K562 (cell line): ENCODE measurements at regions not wholly inside any gene's neighbourhood (a gene's known extent, or its start where the extent isn't known, plus 50 kb on each side); places are given as distances from the start of the nearest gene placed in this dataset.

Experiments used
- ATAC-seq: fragments of 200-7000 bp; cut with Tn5 transposase; 3 replicates; pipeline ENCODE4 v1.9.1; 2020; ENCODE audit warnings: moderate library complexity
- BruUV-seq: library from RNA; stranded (reverse); fragments of 400-500 nt; replicated peaks from 2 replicates; lab custom pipeline; 2021; lab: Mats Ljungman, UMichigan
- CTCF ChIA-PET: fragments of 300-600 bp; formaldehyde crosslinking; extraction: SDS; loops from one replicate; lab custom pipeline; 2021; ENCODE audit warnings: low intra/inter-chr PET ratio; lab: Yijun Ruan, JAX
- POLR2A ChIA-PET: fragments of 300-600, 350-650 bp; sonication (Branson Sonifier 250); formaldehyde crosslinking; extraction: SDS; loops from one replicate; lab custom pipeline; 2021; ENCODE audit warnings: antibody characterized with exemption, inconsistent platforms; lab: Yijun Ruan, JAX
- DNase-seq, 4 experiments: peaks; one replicate each; pipeline versions ENCODE4 v3.0.0 to v3.0.0-alpha.2; 2011 to 2018; ENCODE audit warnings: low spot score in 3 of 4, mixed read lengths in 3 of 4; ENCODE audit errors: extremely low read depth in 1 of 4
- FAIRE-seq: peaks from 2 replicates; lab custom pipeline; 2011; peaks lifted over from hg19 to GRCh38; lab: Jason Lieb, UNC
- H2AFZ ChIP-seq: 2 replicates; pipeline ENCODE4 v1.6.0; 2011; ENCODE audit warnings: low read depth, low read length, control low read depth, inconsistent platforms
- H3K27ac ChIP-seq: fragments of 200-600 bp; 3 replicates; pipeline ENCODE4 v1.8.0; 2011; ENCODE audit warnings: low read depth, mild to moderate bottlenecking, control low read depth, inconsistent platforms, low read length, moderate library complexity, mixed read lengths; ENCODE audit errors: extremely low read depth
- H3K27me3 ChIP-seq, 2 experiments: fragments of 300-600 bp in 1 of 2; 2 replicates in 1 of 2; 3 replicates in 1 of 2; pipeline versions ENCODE4 v1.6.0 to v1.8.0; 2011; ENCODE audit warnings: inconsistent platforms in 2 of 2, low read length in 2 of 2, mild to moderate bottlenecking in 1 of 2, mixed read lengths in 1 of 2, moderate library complexity in 1 of 2; ENCODE audit not compliant: control insufficient read depth in 2 of 2, insufficient read depth in 2 of 2
- H3K36me3 ChIP-seq: fragments of 300-600 bp; 3 replicates; pipeline ENCODE4 v1.8.0; 2011; ENCODE audit warnings: mild to moderate bottlenecking, low read length, inconsistent platforms; ENCODE audit not compliant: control insufficient read depth, insufficient read depth
- H3K4me1 ChIP-seq, 2 experiments: fragments of 200-600 bp in 1 of 2; replicated peaks in 1 of 2; 2 replicates in 1 of 2; 3 replicates in 1 of 2; pipeline versions ENCODE4 v1.5.1 to v1.8.0; 2011; ENCODE audit warnings: inconsistent platforms in 2 of 2, low read length in 2 of 2, mild to moderate bottlenecking in 1 of 2, mixed read lengths in 1 of 2, moderate library complexity in 1 of 2; ENCODE audit not compliant: control insufficient read depth in 2 of 2, insufficient read depth in 2 of 2
- H3K4me2 ChIP-seq: 2 replicates; pipeline ENCODE4 v1.6.1; 2011; ENCODE audit warnings: low read length, control low read depth, inconsistent platforms, mixed read lengths; ENCODE audit not compliant: insufficient read depth
- H3K4me3 ChIP-seq: fragments of 200-600 bp; sonication (generic), shearing (Covaris generic); 2 replicates; pipeline ENCODE4 v1.5.1; 2016; ENCODE audit warnings: control low read depth, inconsistent platforms
- H3K79me2 ChIP-seq: fragments of 200-600 bp; 3 replicates; pipeline ENCODE4 v1.8.0; 2011; ENCODE audit warnings: low read length, inconsistent platforms; ENCODE audit not compliant: control insufficient read depth, insufficient read depth
- H3K9ac ChIP-seq, 2 experiments: 2 replicates each; pipeline versions ENCODE4 v1.6.0 to v1.6.1; 2011; ENCODE audit warnings: low read depth in 2 of 2, low read length in 2 of 2, control low read depth in 1 of 2, inconsistent platforms in 1 of 2, mild to moderate bottlenecking in 1 of 2, mixed read lengths in 1 of 2; ENCODE audit not compliant: insufficient read depth in 1 of 2
- H3K9me1 ChIP-seq: one replicate; pipeline ENCODE4 v1.6.0; 2011; ENCODE audit warnings: inconsistent platforms, mild to moderate bottlenecking, low read length, moderate library complexity; ENCODE audit not compliant: control insufficient read depth, insufficient read depth
- H3K9me3 ChIP-seq: replicated peaks from 2 replicates; pipeline ENCODE4 v1.5.1; 2011; ENCODE audit warnings: low read depth, low read length, inconsistent platforms; ENCODE audit not compliant: control insufficient read depth, insufficient read depth
- H4K20me1 ChIP-seq: replicated peaks from 2 replicates; pipeline ENCODE4 v1.6.1; 2011; ENCODE audit warnings: low read length, inconsistent platforms, mixed read lengths; ENCODE audit not compliant: control insufficient read depth, insufficient read depth
- ATF7 ChIP-seq: fragments of 450-650 bp; IDR thresholded peaks from 2 replicates; pipeline ENCODE4 v1.7.1; 2014; ENCODE audit warnings: mild to moderate bottlenecking, moderate library complexity
- BRF2 ChIP-seq: IDR thresholded peaks from 3 replicates; pipeline ENCODE4 v1.6.1; 2011; ENCODE audit warnings: borderline replicate concordance, mild to moderate bottlenecking; ENCODE audit not compliant: insufficient read length, insufficient read depth
- ESRRA ChIP-seq: fragments of 450-650 bp; IDR thresholded peaks from 2 replicates; pipeline ENCODE4 v1.6.1; 2014; ENCODE audit warnings: low read depth, mild to moderate bottlenecking, moderate library complexity, borderline replicate concordance
- FOXK2 ChIP-seq, 2 experiments: fragments of 450-650 bp; IDR thresholded peaks in 1 of 2; conservative IDR thresholded peaks in 1 of 2; 2 replicates each; pipeline ENCODE4 v1.6.1; 2016; ENCODE audit warnings: low read depth in 2 of 2, mild to moderate bottlenecking in 1 of 2
- GATA2 ChIP-seq: sonication (generic); formaldehyde crosslinking; IDR thresholded peaks from 2 replicates; pipeline ENCODE4 v1.4.0; 2020; ENCODE audit warnings: mild to moderate bottlenecking, missing genetic modification reagents
- HMG20B ChIP-seq: fragments of 250-450 bp; sonication (Bioruptor Pico); IDR thresholded peaks from 2 replicates; pipeline ENCODE4 v1.5.0; 2021; ENCODE audit warnings: mild to moderate bottlenecking
- IFI16 ChIP-seq: fragments of 250-450 bp; sonication (Bioruptor Pico); IDR thresholded peaks from 2 replicates; pipeline ENCODE4 v2.1.2; 2022; ENCODE audit warnings: mild to moderate bottlenecking, inconsistent platforms
- MBD2 ChIP-seq: sonication (generic); IDR thresholded peaks from 2 replicates; pipeline ENCODE4 v1.6.1; 2016; ENCODE audit warnings: low read depth, borderline replicate concordance
- MXI1 ChIP-seq: IDR thresholded peaks from 2 replicates; pipeline ENCODE4 v1.6.1; 2011; ENCODE audit warnings: low read depth, mild to moderate bottlenecking, improper control_type of control experiment, low read length
- RAD21 ChIP-seq, 2 experiments: fragments of 250-450 bp in 1 of 2; fragments of 450-650 bp in 1 of 2; sonication (Bioruptor Pico) in 1 of 2; formaldehyde crosslinking in 1 of 2; IDR thresholded peaks in 1 of 2; conservative IDR thresholded peaks in 1 of 2; 2 replicates each; pipeline versions ENCODE4 v1.4.0 to v1.8.0; 2020 to 2022; ENCODE audit warnings: mild to moderate bottlenecking in 2 of 2, moderate library complexity in 1 of 2
- RFX7 ChIP-seq: fragments of 250-450 bp; sonication (Bioruptor Pico); IDR thresholded peaks from 2 replicates; pipeline ENCODE4 v1.5.1; 2021; ENCODE audit warnings: mild to moderate bottlenecking
- SMC3 ChIP-seq: conservative IDR thresholded peaks from 2 replicates; pipeline ENCODE4 v1.6.1; 2011; ENCODE audit warnings: low read depth, low read length, improper control_type of control experiment; ENCODE audit not compliant: insufficient read depth
- ZFP1 ChIP-seq: fragments of 450-650 bp; formaldehyde crosslinking; IDR thresholded peaks from 2 replicates; pipeline ENCODE4 v1.4.0; 2020; ENCODE audit warnings: mild to moderate bottlenecking, mixed read lengths
- ZNF134 ChIP-seq: fragments of 250-450 bp; sonication (Bioruptor Pico); conservative IDR thresholded peaks from 2 replicates; pipeline ENCODE4 v1.4.0; 2020
- ZNF583 ChIP-seq: fragments of 250-450 bp; sonication (Bioruptor Pico); IDR thresholded peaks from 2 replicates; pipeline ENCODE4 v1.4.0; 2020
- WGBS: fragments of 100-300 bp; shearing (Covaris generic); methylation state at CpG from one replicate; pipeline ENCODE4 v1.1.6; 2016; ENCODE audit warnings: low coverage, mixed read lengths; ENCODE audit not compliant: insufficient coverage; ENCODE audit errors: missing lambda C conversion rate; 5-methylcytosine and 5-hydroxymethylcytosine counted together
- in situ Hi-C: fragments of 300-500 bp; cut with MboI; formaldehyde crosslinking; loops from 4 replicates; pipeline ENCODE4 v1.15.0; 2018; ENCODE audit warnings: inconsistent platforms, mixed read lengths
- intact Hi-C: fragments of 100-400 bp; cut with micrococcal nuclease; formaldehyde crosslinking; loops from 2 replicates; pipeline ENCODE4 v1.14.2; 2022
- TF ChIP-seq, protein P1 (sequence below), 3 experiments: fragments of 200-800 bp in 1 of 3; sonication (Bioruptor generic) in 1 of 3; sonication (generic) in 1 of 3; formaldehyde crosslinking in 1 of 3; IDR thresholded peaks; 2 replicates each; pipeline versions ENCODE4 v1.6.1 to v1.8.0; 2016 to 2022; ENCODE audit warnings: mild to moderate bottlenecking in 2 of 3, missing compliant biosample characterization in 2 of 3, missing genetic modification characterization in 2 of 3, missing genetic modification reagents in 1 of 3

DNA sequence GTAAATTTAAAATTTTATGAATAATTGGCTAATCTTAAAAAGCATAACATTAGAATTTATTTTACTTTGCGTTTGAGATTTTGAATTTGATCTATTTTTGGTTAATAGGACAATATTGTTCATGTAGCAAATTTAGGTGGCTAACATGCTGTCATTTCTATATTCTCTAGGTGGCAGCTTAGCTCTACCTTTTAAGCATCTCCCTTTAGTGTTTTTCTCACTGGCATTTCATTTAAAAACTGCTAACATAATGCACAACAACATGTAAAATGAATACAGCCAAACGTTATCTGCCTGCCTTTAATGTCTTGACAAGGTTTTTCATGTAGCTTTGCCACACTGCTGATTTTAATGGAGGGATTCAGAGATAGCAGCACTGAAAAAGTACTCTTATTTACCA lies 272.4 kb upstream of the FBXO33 start:
- no peak overlapping the region for H2AFZ ChIP-seq
- H3K4me1 ChIP-seq: no peaks in the 10 kb centered on the region
- intact Hi-C loops (no loop called here), in situ Hi-C loops (no loop called here)
- no peaks in the 10 kb centered on the region for H3K79me2 ChIP-seq
- H3K27ac ChIP-seq: no peak overlapping the region
- no peaks in the 10 kb centered on the region for H3K36me3 ChIP-seq
- FAIRE-seq (no peak), ATAC-seq (no peak), DNase-seq (no peak)
- CTCF ChIA-PET: no interaction called here
- H3K9me3 ChIP-seq: no peaks in the 10 kb centered on the region
- 0% methylated on average over 2 of the region's 2 CpGs for WGBS
- no peak overlapping the region for H3K4me2 ChIP-seq
- H3K4me3 ChIP-seq: no peak overlapping the region
- H4K20me1 ChIP-seq: no peaks in the 10 kb centered on the region
- no peaks in the 10 kb centered on the region for H3K27me3 ChIP-seq
- H3K9me1 ChIP-seq: no peaks in the 10 kb centered on the region
- BruUV-seq: no TSS peak
- POLR2A ChIA-PET: no interaction called here
- TF ChIP-seq ZFP1 (CRISPR knock-in tag) (no peak), SMC3 (no peak), BRF2 (no peak)
- H3K9ac ChIP-seq: no peak overlapping the region

DNA sequence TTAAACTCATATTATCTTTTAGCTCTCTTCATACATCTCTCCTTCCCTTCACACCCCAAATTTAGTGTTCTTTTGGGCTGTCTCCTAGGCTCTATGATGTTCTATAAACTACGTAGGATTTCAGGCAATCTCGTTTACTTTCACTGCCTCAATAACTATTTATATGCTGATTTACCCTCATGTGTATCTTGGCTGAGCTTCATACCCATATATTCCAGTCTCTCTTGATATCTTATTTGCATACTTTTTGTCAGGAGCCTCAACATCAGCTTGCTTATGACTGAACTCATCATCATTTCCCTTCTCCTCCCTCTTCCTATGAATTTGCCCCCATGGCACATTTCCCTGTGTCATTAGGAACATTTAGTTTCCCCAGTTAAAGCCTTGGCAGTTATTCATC lies 262.1 kb upstream of the FBXO33 start:
- Histone ChIP-seq H3K9me1 (no peaks in the 10 kb centered on the region), H3K9me3 (no peaks in the 10 kb centered on the region), H3K27me3 (no peaks in the 10 kb centered on the region), H3K79me2 (no peaks in the 10 kb centered on the region), H3K36me3 (no peaks in the 10 kb centered on the region), H3K4me3 (no peak overlapping the region), H3K4me1 (no peaks in the 10 kb centered on the region), H4K20me1 (no peaks in the 10 kb centered on the region), H3K9ac (no peak overlapping the region), H3K27ac (no peak overlapping the region), H2AFZ (no peak overlapping the region), H3K4me2 (no peak overlapping the region)
- 0% methylated on average over 2 of the region's 2 CpGs for WGBS
- FAIRE-seq (no peak), ATAC-seq (no peak), DNase-seq (no peak)
- intact Hi-C loops (no loop called here), in situ Hi-C loops (no loop called here)
- ChIA-PET POLR2A (no interaction called here), CTCF (no interaction called here)
- no TSS peak for BruUV-seq
- TF ChIP-seq RAD21 (CRISPR knock-in tag; conservative IDR thresholded peaks at IDR 0.05 in 1 of 2, IDR thresholded peaks at IDR 0.05 in 1 of 2) (no peak), ZNF583 (no peak), ESRRA (no peak), MBD2 (no peak), HMG20B (CRISPR knock-in tag) (no peak), RFX7 (no peak), MXI1 (no peak), ZNF134 (no peak), IFI16 (CRISPR knock-in tag) (no peak), ATF7 (no peak), FOXK2 (conservative IDR thresholded peaks at IDR 0.05 in 1 of 2, IDR thresholded peaks at IDR 0.05 in 1 of 2; ENCODE audit: low read depth in 2 of 2) (no peak), GATA2 (CRISPR knock-in tag) (no peak)
- TF ChIP-seq, protein P1, sequence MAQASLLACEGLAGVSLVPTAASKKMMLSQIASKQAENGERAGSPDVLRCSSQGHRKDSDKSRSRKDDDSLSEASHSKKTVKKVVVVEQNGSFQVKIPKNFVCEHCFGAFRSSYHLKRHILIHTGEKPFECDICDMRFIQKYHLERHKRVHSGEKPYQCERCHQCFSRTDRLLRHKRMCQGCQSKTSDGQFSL (CRISPR knock-in tag; IDR thresholded peaks at IDR 0.05): no peak
- TF ChIP-seq, protein P1 (tag; IDR thresholded peaks at IDR 0.05): no peak
